Lower leg skin (tissue), 3 donors: ENCODE measurements at regions not wholly inside any gene's neighbourhood (a gene's known extent, or its start where the extent isn't known, plus 50 kb on each side); places are given as distances from the start of the nearest gene placed in this dataset.

Source experiments
- CTCF ChIP-seq, 3 donors: fragments of 450-650 bp; IDR thresholded peaks; one replicate each; pipeline ENCODE4 v1.5.1; 2016; ENCODE audit warnings: antibody characterized with exemption in 3 of 3, mild to moderate bottlenecking in 3 of 3, moderate library complexity in 2 of 3
- POLR2A ChIP-seq, 2 donors: fragments of 450-650 bp; IDR thresholded peaks; one replicate each; pipeline ENCODE4 v1.6.1; 2016 to 2017; ENCODE audit warnings: antibody characterized with exemption in 2 of 2, mild to moderate bottlenecking in 1 of 2, moderate library complexity in 1 of 2

DNA sequence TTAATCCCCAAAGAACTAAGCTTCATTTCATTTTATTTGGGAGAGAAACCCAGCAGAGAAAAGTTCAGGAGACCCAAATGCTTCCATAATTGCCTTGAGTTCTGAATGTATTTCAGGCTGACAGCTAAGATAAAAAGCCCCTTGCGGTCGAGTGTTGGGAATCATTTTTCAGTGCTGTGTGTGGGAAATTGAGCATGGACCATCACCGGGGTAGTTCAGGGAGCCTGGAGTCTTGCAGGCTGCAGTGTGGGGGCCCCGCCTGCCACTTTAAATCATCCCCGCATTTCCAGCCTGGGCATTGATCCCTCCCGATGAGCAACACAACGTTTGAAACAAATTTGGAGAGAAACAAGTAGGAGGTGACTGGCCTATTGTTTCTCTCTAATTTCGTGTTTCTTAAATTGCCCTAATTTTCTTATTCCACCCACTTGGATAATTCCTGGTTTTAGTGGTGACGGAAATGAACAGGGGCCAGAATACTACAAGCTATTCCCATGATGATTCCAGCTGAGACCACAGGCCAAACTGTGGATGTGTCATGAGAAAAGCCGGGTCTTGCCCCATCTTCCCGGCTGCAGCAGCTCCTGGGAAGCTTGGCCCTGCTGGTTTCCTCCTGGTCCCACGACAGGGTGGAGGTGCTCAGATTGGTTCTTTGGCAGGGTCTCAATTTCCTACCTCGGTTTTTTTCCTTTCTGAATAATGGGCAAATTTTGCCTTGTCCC lies 75.1 kb downstream of the FOXL1 start:
- TF ChIP-seq POLR2A (IDR thresholded peaks at IDR 0.05) (no peak), CTCF (IDR thresholded peaks at IDR 0.05) (no peak)
